ENCODE measurements at regions not wholly inside any gene's neighbourhood (a gene's known extent, or its start where the extent isn't known, plus 50 kb on each side); places are given as distances from the start of the nearest gene placed in this dataset.

GRCh38 chr17:79201536-79202227, 127.1 kb downstream of the ENGASE start:
- TF ChIP-seq CTCF (IDR thresholded peaks at IDR 0.05; ENCODE audit: poor library complexity, severe bottlenecking) = no peak
- no peak for TF ChIP-seq RAD21 (conservative IDR thresholded peaks at IDR 0.05)
- TF ChIP-seq MXI1 (conservative IDR thresholded peaks at IDR 0.05; ENCODE audit: poor library complexity, severe bottlenecking) = no peak
- no peak for TF ChIP-seq POLR2AphosphoS5 (IDR thresholded peaks at IDR 0.05)
- TF ChIP-seq SMC3 (conservative IDR thresholded peaks at IDR 0.05; ENCODE audit: poor library complexity) = no peak
- TF ChIP-seq TAF1 (IDR thresholded peaks at IDR 0.05; ENCODE audit: low read depth) = no peak

Measured in neural cell (in vitro differentiated cells).